BJ (cell line): ENCODE measurements at regions not wholly inside any gene's neighbourhood (a gene's known extent, or its start where the extent isn't known, plus 50 kb on each side); places are given as distances from the start of the nearest gene placed in this dataset.

Source experiments
- CTCF ChIA-PET: fragments of 350-600 bp; formaldehyde crosslinking; extraction: SDS; loops from one replicate; lab custom pipeline; 2021; ENCODE audit warnings: antibody characterized with exemption, inconsistent platforms; lab: Yijun Ruan, JAX
- POLR2A ChIA-PET: fragments of 300-600 bp; sonication (Branson Sonifier 250); formaldehyde crosslinking; extraction: SDS; loops from one replicate; lab custom pipeline; 2021; ENCODE audit warnings: antibody characterized with exemption; lab: Charles Lee
- DNase-seq: peaks from one replicate; pipeline ENCODE4 v3.0.0-alpha.2; 2011; ENCODE audit warnings: low read depth
- H3K27me3 ChIP-seq: 2 replicates; pipeline ENCODE4 v1.6.0; 2011; ENCODE audit warnings: low read length; ENCODE audit not compliant: control insufficient read depth, insufficient read depth
- H3K36me3 ChIP-seq: 2 replicates; pipeline ENCODE4 v1.5.1; 2011; ENCODE audit warnings: low read length; ENCODE audit not compliant: control insufficient read depth, insufficient read depth
- H3K4me3 ChIP-seq: 2 replicates; pipeline ENCODE4 v1.5.1; 2011; ENCODE audit warnings: low read depth, mild to moderate bottlenecking, control low read depth, low read length
- CTCF ChIP-seq: IDR thresholded peaks from 2 replicates; pipeline ENCODE4 v1.5.1; 2011; ENCODE audit warnings: low read depth, mild to moderate bottlenecking, control low read depth, inconsistent platforms, low read length, moderate library complexity; ENCODE audit not compliant: insufficient read depth

- Histone ChIP-seq H3K36me3 (no peaks in the 10 kb centered on the region), H3K4me3 (no peak overlapping the region), H3K27me3 (no peaks in the 10 kb centered on the region)
- CTCF ChIA-PET = no interaction called here
- POLR2A ChIA-PET = no interaction called here
- DNase-seq = no peak
- no peak for TF ChIP-seq CTCF
These were observed 187.6 kb downstream of the SCP2D1 start for GRCh38 chr20:19001177-19001576.

- CTCF ChIA-PET = no interaction called here
- DNase-seq = no peak
- TF ChIP-seq CTCF = no peak
- no peaks in the 10 kb centered on the region for H3K36me3 ChIP-seq
- no peaks in the 10 kb centered on the region for H3K27me3 ChIP-seq
- H3K4me3 ChIP-seq = no peak overlapping the region
- POLR2A ChIA-PET = no interaction called here
These were observed 190.1 kb downstream of the SCP2D1 start for GRCh38 chr20:19003366-19004336.

GRCh38 chr20:19004975-19005374 is 191.4 kb downstream of the SCP2D1 start:
- H3K27me3 ChIP-seq = no peaks in the 10 kb centered on the region
- ChIA-PET POLR2A (no interaction called here), CTCF (no interaction called here)
- TF ChIP-seq CTCF = no peak
- no peak overlapping the region for H3K4me3 ChIP-seq
- no peak for DNase-seq
- no peaks in the 10 kb centered on the region for H3K36me3 ChIP-seq

- no peak for TF ChIP-seq CTCF
- Histone ChIP-seq H3K36me3 (no peaks in the 10 kb centered on the region), H3K27me3 (no peaks in the 10 kb centered on the region), H3K4me3 (no peak overlapping the region)
- CTCF ChIA-PET = no interaction called here
- POLR2A ChIA-PET = no interaction called here
- no peak for DNase-seq
These were observed 194.9 kb downstream of the SCP2D1 start for GRCh38 chr20:19008497-19008896.

GRCh38 chr20:19009081-19009688 is 195.6 kb downstream of the SCP2D1 start:
- ChIA-PET POLR2A (no interaction called here), CTCF (no interaction called here)
- Histone ChIP-seq H3K27me3 (no peaks in the 10 kb centered on the region), H3K4me3 (no peak overlapping the region), H3K36me3 (no peaks in the 10 kb centered on the region)
- DNase-seq = no peak
- TF ChIP-seq CTCF = no peak
